ENCODE measurements at regions not wholly inside any gene's neighbourhood (a gene's known extent, or its start where the extent isn't known, plus 50 kb on each side); places are given as distances from the start of the nearest gene placed in this dataset.

GRCh38 chr4:176014583-176015108, 51.0 kb upstream of the WDR17 start:
- no peaks in the 10 kb centered on the region for H3K36me3 ChIP-seq
- H3K27me3 ChIP-seq (replicated peaks in 1 of 7) = no peaks in the 10 kb centered on the region
- no peak for TF ChIP-seq POLR2A (IDR thresholded peaks at IDR 0.05)
- DNase-seq = no peak
- no peak overlapping the region for H3K4me3 ChIP-seq
- peaks cover 0 to 5% (median 0%) of the 10 kb centered on the region in 8 donors for H3K9me3 ChIP-seq
- no peak overlapping the region for H3K27ac ChIP-seq
- intact Hi-C loops (cut with DNase I; ENCODE audit: low total_unique reads) = no loop called here
- peaks cover 0 to 8% (median 2%) of the 10 kb centered on the region in 6 donors for H3K4me1 ChIP-seq

Measured in spleen (tissue), 8 donors.